Caco-2 (cell line): ENCODE measurements at regions not wholly inside any gene's neighbourhood (a gene's known extent, or its start where the extent isn't known, plus 50 kb on each side); places are given as distances from the start of the nearest gene placed in this dataset.

Source experiments
- BruUV-seq: library from RNA; stranded (reverse); fragments of 400-500 nt; replicated peaks from 2 replicates; lab custom pipeline; 2021; lab: Mats Ljungman, UMichigan
- CTCF ChIA-PET: fragments of 300-600 bp; sonication (Branson Sonifier 250); formaldehyde crosslinking; loops from one replicate; lab custom pipeline; 2022; ENCODE audit warnings: antibody characterized with exemption; lab: Charles Lee
- POLR2A ChIA-PET: fragments of 300-600 bp; sonication (Branson Sonifier 250); formaldehyde crosslinking; loops from one replicate; lab custom pipeline; 2022; ENCODE audit warnings: antibody characterized with exemption; lab: Charles Lee
- DNase-seq, 2 experiments: peaks; one replicate each; pipeline versions ENCODE4 v3.0.0 to v3.0.0-alpha.2; 2020 to 2022
- H3K27me3 ChIP-seq: replicated peaks from 2 replicates; pipeline ENCODE4 v1.6.0; 2011; ENCODE audit warnings: low read length; ENCODE audit not compliant: control insufficient read depth, insufficient read depth
- H3K36me3 ChIP-seq: 2 replicates; pipeline ENCODE4 v1.5.1; 2011; ENCODE audit warnings: low read length; ENCODE audit not compliant: control insufficient read depth, insufficient read depth
- H3K4me1 ChIP-seq: fragments of 250-450 bp; sonication (Bioruptor Pico); 2 replicates; pipeline ENCODE4 v1.5.1; 2020; ENCODE audit warnings: mild to moderate bottlenecking
- H3K4me3 ChIP-seq: 2 replicates; pipeline ENCODE4 v1.5.1; 2011; ENCODE audit warnings: low read depth, mild to moderate bottlenecking, control low read depth, low read length
- H3K9me3 ChIP-seq: fragments of 250-450 bp; sonication (Bioruptor Pico); 2 replicates; pipeline ENCODE4 v1.5.1; 2020; ENCODE audit warnings: mild to moderate bottlenecking, moderate library complexity
- H3K27ac Mint-ChIP-seq: one replicate; pipeline ENCODE4 v1.8.0; 2022; ENCODE audit warnings: mixed read lengths; ENCODE audit not compliant: unreplicated experiment
- H3K27me3 Mint-ChIP-seq: one replicate; pipeline ENCODE4 v1.8.0; 2022; ENCODE audit warnings: mixed read lengths; ENCODE audit not compliant: insufficient read depth, unreplicated experiment
- H3K36me3 Mint-ChIP-seq: one replicate; pipeline ENCODE4 v1.8.0; 2022; ENCODE audit warnings: mild to moderate bottlenecking, mixed read lengths; ENCODE audit not compliant: insufficient read depth, unreplicated experiment
- H3K4me1 Mint-ChIP-seq: one replicate; pipeline ENCODE4 v1.8.0; 2022; ENCODE audit warnings: low read depth, mixed read lengths; ENCODE audit not compliant: unreplicated experiment
- H3K4me3 Mint-ChIP-seq: one replicate; pipeline ENCODE4 v1.8.0; 2022; ENCODE audit warnings: mild to moderate bottlenecking, moderate library complexity, mixed read lengths; ENCODE audit not compliant: unreplicated experiment
- H3K9me3 Mint-ChIP-seq: one replicate; pipeline ENCODE4 v1.8.0; 2022; ENCODE audit warnings: mixed read lengths; ENCODE audit not compliant: unreplicated experiment
- CTCF ChIP-seq, 2 experiments: fragments of 200-600 bp in 1 of 2; IDR thresholded peaks; 1 replicate in 1 of 2; 2 replicates in 1 of 2; pipeline versions ENCODE4 v1.5.1 to v1.8.0; 2011 to 2022; ENCODE audit warnings: antibody characterized with exemption in 1 of 2, control low read depth in 1 of 2, inconsistent platforms in 1 of 2, low read depth in 1 of 2, low read length in 1 of 2, mild to moderate bottlenecking in 1 of 2, moderate library complexity in 1 of 2; ENCODE audit not compliant: insufficient read depth in 1 of 2, severe bottlenecking in 1 of 2, unreplicated experiment in 1 of 2
- intact Hi-C: fragments of 100-400 bp; cut with micrococcal nuclease; formaldehyde crosslinking; loops from one replicate; pipeline ENCODE4 v1.10.0; 2022; ENCODE audit not compliant: unreplicated experiment

- H3K27me3 ChIP-seq: no peaks in the 10 kb centered on the region
- H3K4me3 ChIP-seq: no peak overlapping the region
- DNase-seq: no peak
- POLR2A ChIA-PET: no interaction called here
- H3K4me3 Mint-ChIP-seq: no peak overlapping the region
- no peaks in the 10 kb centered on the region for H3K27me3 Mint-ChIP-seq
- no peaks in the 10 kb centered on the region for H3K36me3 Mint-ChIP-seq
- H3K9me3 Mint-ChIP-seq: no peaks in the 10 kb centered on the region
- no peaks in the 10 kb centered on the region for H3K36me3 ChIP-seq
- CTCF ChIA-PET: no interaction called here
- BruUV-seq: no TSS peak
- no peaks in the 10 kb centered on the region for H3K4me1 Mint-ChIP-seq
- no peaks in the 10 kb centered on the region for H3K4me1 ChIP-seq
- intact Hi-C loops: no loop called here
- no peaks in the 10 kb centered on the region for H3K9me3 ChIP-seq
- no peak for TF ChIP-seq CTCF (IDR thresholded peaks at IDR 0.05; ENCODE audit: insufficient read depth in 1 of 2, low read depth in 1 of 2, low read length in 1 of 2, severe bottlenecking in 1 of 2, unreplicated experiment in 1 of 2)
- no peak overlapping the region for H3K27ac Mint-ChIP-seq
Observed at GRCh38 chr13:61833228-61833627, 417.6 kb upstream of the PCDH20 start.

GRCh38 chr13:61831026-61831425 lies 415.4 kb upstream of the PCDH20 start:
- TF ChIP-seq CTCF (IDR thresholded peaks at IDR 0.05; ENCODE audit: insufficient read depth in 1 of 2, low read depth in 1 of 2, low read length in 1 of 2, severe bottlenecking in 1 of 2, unreplicated experiment in 1 of 2): no peak
- H3K4me3 Mint-ChIP-seq: no peak overlapping the region
- H3K27ac Mint-ChIP-seq: no peak overlapping the region
- Histone ChIP-seq H3K4me1 (no peaks in the 10 kb centered on the region), H3K9me3 (no peaks in the 10 kb centered on the region), H3K4me3 (no peak overlapping the region), H3K36me3 (no peaks in the 10 kb centered on the region), H3K27me3 (no peaks in the 10 kb centered on the region)
- H3K4me1 Mint-ChIP-seq: no peaks in the 10 kb centered on the region
- intact Hi-C loops: no loop called here
- no TSS peak for BruUV-seq
- H3K27me3 Mint-ChIP-seq: no peaks in the 10 kb centered on the region
- ChIA-PET POLR2A (no interaction called here), CTCF (no interaction called here)
- no peaks in the 10 kb centered on the region for H3K36me3 Mint-ChIP-seq
- DNase-seq: no peak
- no peaks in the 10 kb centered on the region for H3K9me3 Mint-ChIP-seq

- no peaks in the 10 kb centered on the region for H3K4me1 Mint-ChIP-seq
- Histone ChIP-seq H3K4me3 (no peak overlapping the region), H3K4me1 (no peaks in the 10 kb centered on the region), H3K27me3 (no peaks in the 10 kb centered on the region), H3K9me3 (no peaks in the 10 kb centered on the region), H3K36me3 (no peaks in the 10 kb centered on the region)
- intact Hi-C loops: no loop called here
- no peaks in the 10 kb centered on the region for H3K27me3 Mint-ChIP-seq
- no peaks in the 10 kb centered on the region for H3K9me3 Mint-ChIP-seq
- CTCF ChIA-PET: no interaction called here
- POLR2A ChIA-PET: no interaction called here
- TF ChIP-seq CTCF (IDR thresholded peaks at IDR 0.05; ENCODE audit: insufficient read depth in 1 of 2, low read depth in 1 of 2, low read length in 1 of 2, severe bottlenecking in 1 of 2, unreplicated experiment in 1 of 2): no peak
- no peaks in the 10 kb centered on the region for H3K36me3 Mint-ChIP-seq
- BruUV-seq: no TSS peak
- H3K4me3 Mint-ChIP-seq: no peak overlapping the region
- no peak overlapping the region for H3K27ac Mint-ChIP-seq
- DNase-seq: no peak
Observed at GRCh38 chr13:61830475-61830874, 414.8 kb upstream of the PCDH20 start.
